ENCODE measurements at regions not wholly inside any gene's neighbourhood (a gene's known extent, or its start where the extent isn't known, plus 50 kb on each side); places are given as distances from the start of the nearest gene placed in this dataset.

GRCh38 chr5:174834081-174834480 is 109.7 kb downstream of the MSX2 start:
- TF ChIP-seq POLR2A (IDR thresholded peaks at IDR 0.05) (no peak), CTCF (IDR thresholded peaks at IDR 0.05) (no peak)

Data from right lobe of liver (tissue), 4 donors.